Activated T-cell treated with anti-CD3 and anti-CD28 coated beads, Interleukin-2, amount 50 U/mL, for 24 hours (primary cell): ENCODE measurements at regions not wholly inside any gene's neighbourhood (a gene's known extent, or its start where the extent isn't known, plus 50 kb on each side); places are given as distances from the start of the nearest gene placed in this dataset.
"Not testable (repeated sequence)": the region's sequence is repeated elsewhere in the genome, so short reads cannot be mapped to it uniquely, and the experiment has no call there.

Experiments
- DNase-seq: peaks from one replicate; pipeline ENCODE4 v3.0.0-alpha.2; 2020
- H3K27ac Mint-ChIP-seq: 2 replicates; pipeline ENCODE4 v1.8.0; 2020; ENCODE audit warnings: mild to moderate bottlenecking, mixed read lengths
- H3K27me3 Mint-ChIP-seq: 2 replicates; pipeline ENCODE4 v1.8.0; 2020; ENCODE audit warnings: mixed read lengths
- H3K36me3 Mint-ChIP-seq: 2 replicates; pipeline ENCODE4 v1.8.0; 2020; ENCODE audit warnings: low read depth, mixed read lengths
- H3K4me1 Mint-ChIP-seq: 2 replicates; pipeline ENCODE4 v1.8.0; 2020; ENCODE audit warnings: low read depth, mixed read lengths
- H3K4me3 Mint-ChIP-seq: 2 replicates; pipeline ENCODE4 v1.8.0; 2020; ENCODE audit warnings: mild to moderate bottlenecking, moderate library complexity, mixed read lengths
- H3K9me3 Mint-ChIP-seq: 2 replicates; pipeline ENCODE4 v1.8.0; 2020; ENCODE audit warnings: mixed read lengths

DNA sequence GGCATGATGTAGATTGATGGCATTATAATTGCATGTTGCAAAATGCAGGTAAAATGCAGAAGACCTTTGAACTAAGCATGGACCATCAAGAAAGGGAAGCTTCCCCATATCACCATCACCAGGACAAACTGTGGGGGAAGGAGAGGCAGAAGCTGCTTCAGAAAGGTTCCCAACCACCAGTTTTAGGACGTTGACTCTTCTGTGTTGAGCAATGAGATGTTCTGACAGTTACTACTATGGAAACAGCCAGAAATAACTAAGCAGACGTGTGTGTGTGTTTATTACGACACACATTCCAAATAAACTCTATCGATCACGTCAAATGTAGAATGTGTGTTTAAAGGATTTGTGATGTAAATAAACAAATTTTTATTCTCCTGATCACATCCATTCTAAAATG, 110.2 kb upstream of the PLD5 start:
- DNase-seq, result no peak
- H3K27me3 Mint-ChIP-seq, result no peaks in the 10 kb centered on the region
- no peaks in the 10 kb centered on the region for H3K36me3 Mint-ChIP-seq

DNA sequence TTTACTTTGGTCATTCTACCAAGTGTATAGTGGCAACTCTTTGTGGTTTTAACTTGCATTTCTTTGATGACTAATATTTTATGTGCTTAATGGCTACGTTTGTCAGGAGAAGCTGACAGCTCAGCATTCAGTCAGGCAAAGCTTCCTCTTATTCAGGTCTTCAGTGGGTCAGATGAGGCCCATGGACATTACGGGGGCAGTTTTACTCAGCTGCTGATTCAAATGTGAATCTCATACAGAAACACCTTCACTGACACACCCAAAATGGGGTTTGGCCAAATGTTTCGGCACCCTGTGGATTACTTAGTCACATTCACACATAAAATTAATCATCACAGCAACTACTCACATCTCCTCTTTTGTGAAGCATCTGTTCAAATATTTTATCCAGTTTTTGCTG, 104.9 kb upstream of the PLD5 start:
- no peak for DNase-seq
- H3K27ac Mint-ChIP-seq, result no peak overlapping the region
- no peaks in the 10 kb centered on the region for H3K4me1 Mint-ChIP-seq
- H3K27me3 Mint-ChIP-seq, result no peaks in the 10 kb centered on the region
- H3K36me3 Mint-ChIP-seq, result no peaks in the 10 kb centered on the region
- H3K9me3 Mint-ChIP-seq, result no peaks in the 10 kb centered on the region
- H3K4me3 Mint-ChIP-seq, result no peak overlapping the region

More for the DNA sequence above, 110.2 kb upstream of the PLD5 start:
- no peaks in the 10 kb centered on the region for H3K4me1 Mint-ChIP-seq
- no peak overlapping the region for H3K4me3 Mint-ChIP-seq
- no peak overlapping the region for H3K27ac Mint-ChIP-seq
- H3K9me3 Mint-ChIP-seq, result no peaks in the 10 kb centered on the region

DNA sequence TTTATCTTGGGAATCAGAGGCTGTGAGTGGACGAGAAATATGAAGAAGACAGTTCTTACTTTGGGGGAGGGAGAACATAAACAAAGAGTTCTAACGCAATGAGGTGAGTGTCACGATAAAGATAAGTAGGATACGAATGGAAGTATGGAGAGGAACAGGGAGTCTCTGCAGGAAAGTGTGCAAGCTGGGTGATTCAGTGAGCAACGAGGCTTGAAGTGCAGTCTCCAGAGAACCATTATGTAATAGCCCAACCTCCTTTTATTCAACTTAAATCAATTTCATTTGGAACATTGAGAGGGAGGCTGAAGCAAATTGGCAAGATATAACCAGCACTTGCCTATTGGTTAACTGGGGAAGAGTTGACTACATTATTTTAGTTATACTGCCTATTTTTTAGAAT, 99.3 kb upstream of the PLD5 start:
- no peaks in the 10 kb centered on the region for H3K36me3 Mint-ChIP-seq
- DNase-seq, result no peak

DNA sequence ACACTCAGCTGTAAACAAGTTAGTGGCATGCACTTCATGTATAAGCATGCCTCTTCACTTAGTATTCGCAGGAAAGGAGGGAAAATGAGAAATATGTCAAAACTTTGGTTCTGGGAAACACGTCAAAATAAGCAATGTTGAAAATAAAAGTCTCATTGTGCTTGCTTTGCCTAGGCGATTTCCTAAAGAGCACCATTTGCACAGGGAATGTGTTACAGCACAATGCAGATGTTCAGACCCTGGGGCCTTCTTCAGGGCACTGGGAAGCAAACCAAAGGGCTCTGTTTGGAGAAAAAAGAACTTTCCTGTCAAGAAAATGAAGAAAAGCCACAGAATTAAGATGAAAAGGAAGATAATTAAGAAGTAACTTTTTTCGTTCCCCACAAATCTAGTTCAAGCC, 98.6 kb upstream of the PLD5 start:
- no peaks in the 10 kb centered on the region for H3K36me3 Mint-ChIP-seq
- H3K4me3 Mint-ChIP-seq, result no peak overlapping the region
- H3K27ac Mint-ChIP-seq, result no peak overlapping the region
- H3K27me3 Mint-ChIP-seq, result no peaks in the 10 kb centered on the region
- H3K9me3 Mint-ChIP-seq, result peaks cover 8% of the 10 kb centered on the region
- DNase-seq, result no peak
- no peaks in the 10 kb centered on the region for H3K4me1 Mint-ChIP-seq

More for the DNA sequence above, 99.3 kb upstream of the PLD5 start:
- Mint-ChIP-seq H3K4me3 (no peak overlapping the region), H3K27me3 (no peaks in the 10 kb centered on the region), H3K9me3 (peaks cover 5% of the 10 kb centered on the region), H3K27ac (no peak overlapping the region), H3K4me1 (no peaks in the 10 kb centered on the region)

DNA sequence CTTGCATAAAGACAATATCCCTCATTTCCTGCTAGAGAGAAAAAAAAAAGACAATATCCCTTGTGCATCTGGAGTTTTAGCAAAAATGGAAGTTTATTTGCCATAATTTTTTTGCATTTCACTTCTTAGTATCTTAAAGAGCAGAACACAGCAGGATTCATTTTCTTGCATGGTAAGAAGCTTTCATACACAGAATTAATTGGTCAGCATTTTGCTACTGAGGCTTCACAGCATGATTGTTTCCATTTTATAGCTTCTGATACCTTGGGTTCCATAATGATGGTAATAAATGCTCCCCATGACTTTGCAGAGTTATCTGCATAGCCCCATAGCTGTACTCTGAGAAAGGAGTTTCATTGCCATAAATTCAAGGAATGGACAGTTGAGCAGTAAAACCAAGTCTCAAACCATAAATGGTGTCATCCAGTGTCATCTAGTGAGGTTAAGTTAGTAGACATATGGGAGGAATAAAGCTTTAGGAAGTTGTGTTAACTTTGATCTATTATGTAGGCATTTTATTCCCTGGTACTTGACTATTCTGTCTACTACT, 88.8 kb upstream of the PLD5 start:
- Mint-ChIP-seq H3K27me3 (peaks cover 9% of the 10 kb centered on the region), H3K9me3 (no peaks in the 10 kb centered on the region), H3K36me3 (no peaks in the 10 kb centered on the region), H3K4me1 (no peaks in the 10 kb centered on the region), H3K27ac (no peak overlapping the region), H3K4me3 (no peak overlapping the region)
- no peak for DNase-seq

DNA sequence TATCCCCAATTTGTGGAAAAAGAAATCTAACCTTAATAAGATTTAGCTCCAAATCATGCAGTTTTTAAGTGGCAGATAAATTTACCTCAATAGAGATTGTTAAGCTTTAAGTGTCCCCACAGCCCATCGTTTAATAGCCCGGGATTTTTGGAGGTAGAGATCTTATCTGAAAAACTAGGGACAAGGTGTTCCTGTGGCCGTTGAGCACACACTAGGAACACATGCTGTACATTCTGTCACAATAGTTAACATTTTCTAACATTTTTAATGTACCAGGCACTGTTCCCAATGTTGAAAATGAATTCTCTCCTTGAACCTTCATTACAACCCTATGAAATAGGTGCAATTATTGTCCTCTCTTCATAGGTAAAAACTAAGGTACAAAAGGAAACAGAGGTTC, 85.7 kb upstream of the PLD5 start:
- no peaks in the 10 kb centered on the region for H3K4me1 Mint-ChIP-seq
- peaks cover 9% of the 10 kb centered on the region for H3K27me3 Mint-ChIP-seq
- no peaks in the 10 kb centered on the region for H3K36me3 Mint-ChIP-seq
- H3K4me3 Mint-ChIP-seq, result no peak overlapping the region
- no peak for DNase-seq
- H3K27ac Mint-ChIP-seq, result no peak overlapping the region
- no peaks in the 10 kb centered on the region for H3K9me3 Mint-ChIP-seq

DNA sequence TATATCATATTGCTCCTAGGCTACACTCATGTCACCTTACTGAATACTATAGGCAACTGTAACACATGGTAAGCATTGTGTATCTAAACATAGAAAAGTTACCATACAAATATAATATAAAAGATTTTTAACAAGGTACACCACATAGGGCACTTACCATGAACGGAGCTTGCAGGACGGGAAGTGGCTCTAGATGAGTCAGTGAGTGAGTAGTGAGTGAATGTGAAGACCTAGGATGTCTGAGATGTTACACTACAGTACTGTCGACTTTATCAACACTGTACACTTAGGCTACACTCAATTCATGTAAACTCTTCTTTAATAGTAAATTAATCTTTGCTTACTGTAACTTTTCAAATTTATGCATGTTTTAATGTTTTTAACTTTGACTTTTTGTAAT, 81.0 kb upstream of the PLD5 start:
- no peak for DNase-seq
- Mint-ChIP-seq H3K9me3 (peaks cover 2% of the 10 kb centered on the region), H3K4me1 (no peaks in the 10 kb centered on the region), H3K27me3 (no peaks in the 10 kb centered on the region), H3K27ac (no peak overlapping the region), H3K4me3 (no peak overlapping the region), H3K36me3 (no peaks in the 10 kb centered on the region)

DNA sequence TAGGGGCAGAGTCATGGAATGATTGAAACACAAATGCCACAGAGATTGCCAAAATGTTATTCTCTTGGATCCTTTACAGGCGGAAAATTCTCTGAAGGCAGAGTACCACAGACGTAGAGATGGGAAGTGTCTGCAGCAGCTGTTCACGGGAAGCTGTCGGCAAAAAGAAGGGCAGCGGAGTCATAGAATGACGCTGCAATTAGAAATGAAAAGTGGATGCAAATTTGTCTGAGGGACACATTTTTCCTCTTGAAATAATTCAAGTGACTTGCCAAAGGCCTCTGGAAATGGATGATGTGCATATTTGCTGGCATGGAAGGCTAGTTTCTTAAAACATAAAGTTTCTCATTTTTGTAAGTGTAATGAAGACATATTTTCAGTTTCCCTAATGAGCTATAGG, 77.5 kb upstream of the PLD5 start:
- no peak for DNase-seq
- peaks cover 13% of the 10 kb centered on the region for H3K9me3 Mint-ChIP-seq
- no peaks in the 10 kb centered on the region for H3K36me3 Mint-ChIP-seq
- H3K27ac Mint-ChIP-seq, result no peak overlapping the region
- H3K27me3 Mint-ChIP-seq, result no peaks in the 10 kb centered on the region
- H3K4me3 Mint-ChIP-seq, result no peak overlapping the region
- no peaks in the 10 kb centered on the region for H3K4me1 Mint-ChIP-seq

DNA sequence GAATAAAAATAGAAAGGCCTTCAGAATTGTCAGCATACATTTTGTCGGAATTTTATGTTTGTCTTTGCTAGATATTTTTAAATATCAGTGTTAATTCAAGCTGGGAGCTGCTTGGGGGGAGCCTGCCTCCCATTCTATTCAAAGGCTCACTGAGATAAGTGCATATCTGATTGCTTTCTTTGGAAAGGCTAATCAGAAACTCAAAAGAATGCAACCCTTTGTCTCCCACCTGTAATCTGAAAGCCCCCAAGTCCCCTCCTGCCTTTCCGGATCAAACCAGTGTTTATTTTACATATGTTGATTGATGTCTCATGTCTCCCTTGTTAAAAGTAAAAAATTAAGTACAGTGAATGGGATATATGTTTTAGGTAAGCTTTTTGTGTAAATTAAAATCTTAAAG, 69.3 kb upstream of the PLD5 start:
- not testable (repeated sequence) for H3K27ac Mint-ChIP-seq, H3K36me3 Mint-ChIP-seq, DNase-seq, H3K27me3 Mint-ChIP-seq, H3K4me1 Mint-ChIP-seq, H3K4me3 Mint-ChIP-seq
- H3K9me3 Mint-ChIP-seq, result peaks cover 20% of the 10 kb centered on the region

DNA sequence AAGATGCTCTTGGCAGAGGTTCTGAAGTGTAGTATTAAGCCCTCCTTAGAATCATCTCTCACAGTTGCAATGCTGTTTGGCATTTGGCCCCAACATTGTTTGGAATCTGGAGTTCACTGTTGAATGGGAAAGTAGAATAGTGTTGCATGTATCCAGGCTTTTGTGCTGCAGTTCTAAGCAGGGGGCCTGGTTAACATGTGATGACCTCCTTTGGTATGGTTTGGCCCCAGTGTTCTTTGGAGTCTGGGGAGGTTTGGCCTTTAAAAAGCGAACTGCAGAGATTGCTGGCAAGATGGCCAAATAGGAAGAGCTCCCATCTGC, 61.8 kb upstream of the PLD5 start:
- H3K9me3 Mint-ChIP-seq, result peaks cover 3% of the 10 kb centered on the region
- H3K36me3 Mint-ChIP-seq, result no peaks in the 10 kb centered on the region
- peaks cover 6% of the 10 kb centered on the region for H3K27me3 Mint-ChIP-seq
- H3K4me1 Mint-ChIP-seq, result no peaks in the 10 kb centered on the region
- no peak overlapping the region for H3K27ac Mint-ChIP-seq
- H3K4me3 Mint-ChIP-seq, result no peak overlapping the region
- DNase-seq, result no peak

DNA sequence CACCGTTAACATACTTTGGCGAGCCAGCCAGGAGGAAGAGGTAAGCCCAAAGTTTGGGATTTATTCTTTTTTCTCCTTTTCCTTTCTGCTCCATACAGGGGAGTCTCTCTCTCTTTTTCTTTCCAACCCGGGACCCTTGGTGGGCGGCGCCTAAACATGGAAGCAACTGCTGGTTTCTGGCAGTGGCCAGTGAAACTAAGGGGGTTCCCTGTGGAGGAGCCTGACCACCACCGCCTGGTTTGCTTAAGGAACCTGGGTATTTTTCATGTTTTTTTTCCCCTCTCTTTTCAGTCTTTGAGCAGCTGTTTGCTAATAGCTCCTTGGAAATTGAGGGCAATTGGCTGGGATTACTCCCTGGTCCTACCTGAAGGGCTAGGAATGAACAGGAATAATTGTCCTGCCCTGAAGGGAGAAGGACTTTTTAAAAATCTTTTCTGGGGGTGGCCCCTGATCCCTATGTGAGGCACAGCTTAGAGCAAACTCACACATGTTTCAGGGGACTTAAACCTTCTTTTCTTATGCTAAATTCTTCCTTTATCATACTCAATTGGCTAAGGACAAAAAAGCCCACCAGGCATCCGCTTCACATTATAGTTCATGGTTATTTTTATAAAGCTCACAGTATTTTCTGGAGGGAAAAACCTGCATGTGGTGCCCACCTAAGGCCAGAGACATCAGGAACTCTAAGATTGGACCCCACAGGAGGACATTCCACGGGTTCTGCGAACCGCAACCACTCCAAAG, 61.3 kb upstream of the PLD5 start:
- no peak for DNase-seq
- Mint-ChIP-seq H3K4me3 (no peak overlapping the region), H3K9me3 (peaks cover 3% of the 10 kb centered on the region), H3K27me3 (peaks cover 6% of the 10 kb centered on the region), H3K4me1 (no peaks in the 10 kb centered on the region), H3K36me3 (no peaks in the 10 kb centered on the region), H3K27ac (no peak overlapping the region)

DNA sequence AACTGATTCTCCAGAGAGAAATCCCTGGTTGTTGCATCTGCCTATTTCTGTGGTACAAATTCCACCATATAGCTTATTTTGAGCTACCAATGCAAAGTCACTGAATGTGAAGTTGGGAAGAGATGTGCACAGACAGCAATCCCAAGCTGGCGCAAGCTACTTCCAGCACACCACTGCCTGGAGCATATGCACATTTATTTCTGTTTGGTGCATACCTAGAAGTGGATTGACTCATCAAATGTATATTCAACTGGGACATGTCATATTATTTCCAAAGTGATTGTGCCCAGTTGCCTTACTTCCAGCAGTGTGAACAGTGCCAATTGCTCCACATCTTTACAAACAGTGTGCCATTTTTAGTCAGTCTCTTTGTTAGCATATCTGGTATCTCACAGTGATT, 58.2 kb upstream of the PLD5 start:
- DNase-seq, result no peak
- H3K4me3 Mint-ChIP-seq, result no peak overlapping the region
- H3K4me1 Mint-ChIP-seq, result no peaks in the 10 kb centered on the region
- peaks cover 3% of the 10 kb centered on the region for H3K9me3 Mint-ChIP-seq
- H3K27me3 Mint-ChIP-seq, result peaks cover 6% of the 10 kb centered on the region
- no peaks in the 10 kb centered on the region for H3K36me3 Mint-ChIP-seq
- H3K27ac Mint-ChIP-seq, result no peak overlapping the region

DNA sequence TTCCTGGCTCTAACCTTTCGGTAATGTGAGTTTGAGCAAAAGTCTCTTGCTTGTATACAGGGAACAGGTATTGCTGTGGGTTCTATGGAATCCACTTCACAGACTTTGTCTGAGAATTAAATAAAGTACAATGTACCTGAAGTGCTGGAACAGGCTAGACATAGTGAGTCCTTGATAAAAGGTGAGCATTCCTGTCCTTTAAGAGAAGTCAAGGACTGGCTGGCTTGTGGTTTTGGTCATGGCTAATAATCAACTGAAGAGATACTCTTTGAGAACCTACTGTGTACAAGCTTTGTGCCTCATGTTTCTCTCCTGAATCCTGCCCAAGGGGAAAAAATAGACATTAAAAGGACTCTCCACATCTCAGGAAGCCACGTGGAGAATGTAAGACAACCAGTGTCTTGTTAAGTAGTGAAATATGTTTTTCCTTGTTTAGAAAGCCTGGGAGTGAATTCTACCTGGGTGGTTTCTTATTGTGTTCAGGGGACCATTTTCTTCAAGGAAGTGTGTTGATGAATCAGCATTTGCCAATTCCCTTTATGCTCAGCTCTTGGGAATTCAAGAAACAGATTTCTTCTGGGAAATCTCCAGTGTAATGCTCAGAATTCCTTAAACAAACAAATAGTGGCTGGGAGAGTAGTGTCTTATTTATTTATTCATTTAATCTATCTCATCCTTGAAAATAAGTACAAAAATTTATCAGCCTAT, 55.2 kb upstream of the PLD5 start:
- DNase-seq, result no peak
- no peaks in the 10 kb centered on the region for H3K36me3 Mint-ChIP-seq
- peaks cover 3% of the 10 kb centered on the region for H3K9me3 Mint-ChIP-seq
- no peaks in the 10 kb centered on the region for H3K4me1 Mint-ChIP-seq
- H3K4me3 Mint-ChIP-seq, result no peak overlapping the region
- no peaks in the 10 kb centered on the region for H3K27me3 Mint-ChIP-seq
- no peak overlapping the region for H3K27ac Mint-ChIP-seq
